ENCODE measurements at regions not wholly inside any gene's neighbourhood (a gene's known extent, or its start where the extent isn't known, plus 50 kb on each side); places are given as distances from the start of the nearest gene placed in this dataset.

DNA sequence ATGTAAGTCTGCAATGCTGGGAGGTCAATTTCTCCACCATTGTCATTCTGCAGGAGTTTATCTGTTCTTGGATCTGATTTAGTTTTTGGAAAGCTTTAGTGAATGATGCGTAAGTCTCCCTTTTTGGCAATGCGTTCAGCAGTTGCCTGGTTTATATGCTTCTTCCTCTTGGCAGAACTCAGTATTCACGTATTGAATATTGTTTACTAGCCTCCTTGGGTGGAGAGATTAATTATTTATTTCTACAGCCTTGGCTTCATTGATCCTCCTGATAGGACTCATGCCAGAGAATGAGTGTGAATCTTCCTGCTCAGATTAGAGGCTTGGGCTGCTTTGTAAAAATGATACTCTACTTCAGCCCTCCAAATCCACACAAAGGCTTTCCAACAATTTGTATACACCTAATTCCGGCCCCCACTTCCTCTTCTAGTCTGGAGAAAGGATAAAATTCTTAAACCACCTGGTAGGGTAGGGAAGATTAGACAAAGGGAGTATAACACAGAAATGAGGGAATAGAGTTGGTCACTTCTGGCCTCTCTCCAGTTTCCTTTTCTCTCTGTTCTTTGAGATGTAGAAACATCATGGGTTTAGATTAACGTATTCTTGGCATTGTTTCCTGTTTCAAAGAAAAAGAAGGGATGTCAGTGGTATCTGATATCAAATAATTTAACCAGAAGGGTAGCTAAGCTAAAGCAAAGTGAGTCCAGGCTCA is 929.8 kb downstream of the KCNJ2 start:
- TF ChIP-seq, protein P1, sequence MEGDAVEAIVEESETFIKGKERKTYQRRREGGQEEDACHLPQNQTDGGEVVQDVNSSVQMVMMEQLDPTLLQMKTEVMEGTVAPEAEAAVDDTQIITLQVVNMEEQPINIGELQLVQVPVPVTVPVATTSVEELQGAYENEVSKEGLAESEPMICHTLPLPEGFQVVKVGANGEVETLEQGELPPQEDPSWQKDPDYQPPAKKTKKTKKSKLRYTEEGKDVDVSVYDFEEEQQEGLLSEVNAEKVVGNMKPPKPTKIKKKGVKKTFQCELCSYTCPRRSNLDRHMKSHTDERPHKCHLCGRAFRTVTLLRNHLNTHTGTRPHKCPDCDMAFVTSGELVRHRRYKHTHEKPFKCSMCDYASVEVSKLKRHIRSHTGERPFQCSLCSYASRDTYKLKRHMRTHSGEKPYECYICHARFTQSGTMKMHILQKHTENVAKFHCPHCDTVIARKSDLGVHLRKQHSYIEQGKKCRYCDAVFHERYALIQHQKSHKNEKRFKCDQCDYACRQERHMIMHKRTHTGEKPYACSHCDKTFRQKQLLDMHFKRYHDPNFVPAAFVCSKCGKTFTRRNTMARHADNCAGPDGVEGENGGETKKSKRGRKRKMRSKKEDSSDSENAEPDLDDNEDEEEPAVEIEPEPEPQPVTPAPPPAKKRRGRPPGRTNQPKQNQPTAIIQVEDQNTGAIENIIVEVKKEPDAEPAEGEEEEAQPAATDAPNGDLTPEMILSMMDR (conservative IDR thresholded peaks at IDR 0.05; ENCODE audit: low read depth, low read length): no peak
- TF ChIP-seq POLR2A (IDR thresholded peaks at IDR 0.05; ENCODE audit: low read depth, low read length): no peak

Measured in IMR-90 (cell line).